Stomach (tissue), 4 donors: ENCODE measurements at regions not wholly inside any gene's neighbourhood (a gene's known extent, or its start where the extent isn't known, plus 50 kb on each side); places are given as distances from the start of the nearest gene placed in this dataset.

ENCODE experiments used
- EP300 ChIP-seq: sonication (generic); formaldehyde crosslinking; IDR thresholded peaks from one replicate; pipeline ENCODE4 v1.6.1; 2017; ENCODE audit warnings: antibody characterized with exemption
- POLR2A ChIP-seq, 4 donors: fragments of 450-650 bp; IDR thresholded peaks; one replicate each; pipeline ENCODE4 v1.6.1; 2016; ENCODE audit warnings: antibody characterized with exemption in 4 of 4, control low read depth in 2 of 4, mild to moderate bottlenecking in 1 of 4, moderate library complexity in 1 of 4
- POLR2AphosphoS5 ChIP-seq, 3 donors: sonication (generic); formaldehyde crosslinking; IDR thresholded peaks; one replicate each; pipeline ENCODE4 v1.6.1; 2016; ENCODE audit warnings: antibody characterized with exemption in 3 of 3
- TF ChIP-seq, protein P1 (sequence below), 7 experiments: fragments of 450-650 bp in 4 of 7; fragments of 200-600 bp in 3 of 7; sonication (generic) in 3 of 7; IDR thresholded peaks; one replicate each; pipeline ENCODE4 v1.5.1; 2016 to 2019; ENCODE audit warnings: antibody characterized with exemption in 7 of 7, control low read depth in 2 of 7, mild to moderate bottlenecking in 1 of 7

DNA sequence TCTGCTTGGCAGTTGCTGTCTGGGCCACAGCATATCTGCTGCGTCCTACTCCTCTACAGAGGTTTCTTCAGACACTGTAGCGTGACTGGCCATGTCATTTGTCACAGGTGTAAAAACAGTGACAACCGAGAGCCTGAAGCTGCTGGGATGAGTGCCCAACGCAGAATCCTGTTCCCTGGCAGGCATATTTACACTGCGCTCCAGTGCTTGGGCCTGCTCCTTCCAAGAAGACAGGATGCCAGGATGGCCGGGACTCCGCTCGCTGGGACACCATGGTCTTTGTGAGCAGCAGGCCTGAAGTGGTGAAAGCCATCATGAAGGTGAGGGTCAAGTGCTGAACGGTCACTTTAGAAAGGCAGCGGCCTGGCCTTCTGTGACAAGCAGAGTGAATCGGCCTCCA, 171.4 kb downstream of the EMP1 start:
- TF ChIP-seq, protein P1, sequence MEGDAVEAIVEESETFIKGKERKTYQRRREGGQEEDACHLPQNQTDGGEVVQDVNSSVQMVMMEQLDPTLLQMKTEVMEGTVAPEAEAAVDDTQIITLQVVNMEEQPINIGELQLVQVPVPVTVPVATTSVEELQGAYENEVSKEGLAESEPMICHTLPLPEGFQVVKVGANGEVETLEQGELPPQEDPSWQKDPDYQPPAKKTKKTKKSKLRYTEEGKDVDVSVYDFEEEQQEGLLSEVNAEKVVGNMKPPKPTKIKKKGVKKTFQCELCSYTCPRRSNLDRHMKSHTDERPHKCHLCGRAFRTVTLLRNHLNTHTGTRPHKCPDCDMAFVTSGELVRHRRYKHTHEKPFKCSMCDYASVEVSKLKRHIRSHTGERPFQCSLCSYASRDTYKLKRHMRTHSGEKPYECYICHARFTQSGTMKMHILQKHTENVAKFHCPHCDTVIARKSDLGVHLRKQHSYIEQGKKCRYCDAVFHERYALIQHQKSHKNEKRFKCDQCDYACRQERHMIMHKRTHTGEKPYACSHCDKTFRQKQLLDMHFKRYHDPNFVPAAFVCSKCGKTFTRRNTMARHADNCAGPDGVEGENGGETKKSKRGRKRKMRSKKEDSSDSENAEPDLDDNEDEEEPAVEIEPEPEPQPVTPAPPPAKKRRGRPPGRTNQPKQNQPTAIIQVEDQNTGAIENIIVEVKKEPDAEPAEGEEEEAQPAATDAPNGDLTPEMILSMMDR (IDR thresholded peaks at IDR 0.05): no peak
- no peak for TF ChIP-seq POLR2AphosphoS5 (IDR thresholded peaks at IDR 0.05)
- no peak for TF ChIP-seq EP300
- TF ChIP-seq POLR2A (IDR thresholded peaks at IDR 0.05): no peak
